CD14-positive monocyte (primary cell): ENCODE measurements at regions not wholly inside any gene's neighbourhood (a gene's known extent, or its start where the extent isn't known, plus 50 kb on each side); places are given as distances from the start of the nearest gene placed in this dataset.
"Not testable (repeated sequence)": the region's sequence is repeated elsewhere in the genome, so short reads cannot be mapped to it uniquely, and the experiment has no call there.

Experiments used
- DNase-seq, 3 donors: peaks; one replicate each; pipeline ENCODE4 v3.0.0-alpha.2; 2011 to 2022
- H2AFZ ChIP-seq: 2 replicates; pipeline ENCODE4 v1.6.0; 2012; ENCODE audit warnings: mild to moderate bottlenecking, low read depth, low read length, inconsistent platforms; ENCODE audit not compliant: insufficient read depth, poor library complexity, severe bottlenecking
- H3K27ac ChIP-seq, 2 donors: 1 replicate in 1 of 2; 2 replicates in 1 of 2; pipeline ENCODE4 v1.5.1; 2012 to 2013; ENCODE audit warnings: low read length in 2 of 2, control low read depth in 1 of 2, inconsistent platforms in 1 of 2, low read depth in 1 of 2, mild to moderate bottlenecking in 1 of 2
- H3K27me3 ChIP-seq, 2 donors: one replicate each; pipeline versions ENCODE4 v1.6.0 to v1.6.1; 2011 to 2013; ENCODE audit warnings: low read length in 2 of 2; ENCODE audit not compliant: control insufficient read depth in 2 of 2, insufficient read depth in 2 of 2
- H3K36me3 ChIP-seq, 2 donors: replicated peaks in 1 of 2; 1 replicate in 1 of 2; 2 replicates in 1 of 2; pipeline versions ENCODE4 v1.5.1 to v1.6.1; 2012 to 2013; ENCODE audit warnings: low read length in 2 of 2, control low read depth in 1 of 2, inconsistent platforms in 1 of 2, mild to moderate bottlenecking in 1 of 2; ENCODE audit not compliant: insufficient read depth in 2 of 2, control insufficient read depth in 1 of 2
- H3K4me1 ChIP-seq, 2 donors: 1 replicate in 1 of 2; 2 replicates in 1 of 2; pipeline versions ENCODE4 v1.5.1 to v1.6.1; 2012 to 2013; ENCODE audit warnings: low read length in 2 of 2, control low read depth in 1 of 2, inconsistent platforms in 1 of 2, mild to moderate bottlenecking in 1 of 2, moderate library complexity in 1 of 2; ENCODE audit not compliant: insufficient read depth in 2 of 2, control insufficient read depth in 1 of 2
- H3K4me2 ChIP-seq: replicated peaks from 2 replicates; pipeline ENCODE3; 2012; ENCODE audit warnings: low read length, moderate library complexity, mild to moderate bottlenecking; ENCODE audit not compliant: poor library complexity, severe bottlenecking; ENCODE audit errors: extremely low read depth
- H3K4me3 ChIP-seq, 3 experiments: fragments of 200-600 bp in 1 of 3; sonication (generic) in 1 of 3; replicated peaks in 1 of 3; 1 replicate in 2 of 3; 2 replicates in 1 of 3; pipeline ENCODE4 v1.5.1; 2011 to 2013; ENCODE audit warnings: low read length in 3 of 3, mild to moderate bottlenecking in 3 of 3, control low read depth in 2 of 3, low read depth in 2 of 3, inconsistent platforms in 1 of 3, moderate library complexity in 1 of 3
- H3K79me2 ChIP-seq: 2 replicates; pipeline ENCODE4 v1.6.0; 2012; ENCODE audit warnings: mild to moderate bottlenecking, control low read depth, inconsistent platforms, low read length, moderate library complexity; ENCODE audit not compliant: insufficient read depth
- H3K9ac ChIP-seq: 2 replicates; pipeline ENCODE4 v1.6.0; 2017; ENCODE audit warnings: low read length, mild to moderate bottlenecking; ENCODE audit not compliant: insufficient read depth, poor library complexity, severe bottlenecking
- H3K9me3 ChIP-seq, 2 donors: replicated peaks in 1 of 2; 1 replicate in 1 of 2; 2 replicates in 1 of 2; pipeline versions ENCODE4 v1.5.1 to v1.6.1; 2012 to 2013; ENCODE audit warnings: low read length in 2 of 2, control low read depth in 1 of 2; ENCODE audit not compliant: control insufficient read depth in 1 of 2, insufficient read depth in 1 of 2
- H4K20me1 ChIP-seq: 2 replicates; pipeline ENCODE4 v1.6.0; 2012; ENCODE audit warnings: mild to moderate bottlenecking, low read length, control low read depth, moderate library complexity; ENCODE audit not compliant: insufficient read depth
- H3K27ac Mint-ChIP-seq, 7 donors: one replicate each; pipeline ENCODE4 v1.8.0; 2020; ENCODE audit warnings: mild to moderate bottlenecking in 7 of 7, mixed read lengths in 7 of 7, moderate library complexity in 6 of 7, inconsistent platforms in 2 of 7
- H3K27me3 Mint-ChIP-seq, 3 donors: one replicate each; pipeline ENCODE4 v1.8.0; 2021 to 2022; ENCODE audit warnings: low read depth in 3 of 3, mild to moderate bottlenecking in 3 of 3, mixed read lengths in 3 of 3, moderate library complexity in 3 of 3, inconsistent platforms in 1 of 3
- H3K36me3 Mint-ChIP-seq, 2 donors: one replicate each; pipeline ENCODE4 v1.8.0; 2020; ENCODE audit warnings: mixed read lengths in 2 of 2, inconsistent platforms in 1 of 2, mild to moderate bottlenecking in 1 of 2
- H3K4me1 Mint-ChIP-seq: one replicate; pipeline ENCODE4 v1.8.0; 2020; ENCODE audit warnings: mild to moderate bottlenecking, mixed read lengths
- H3K4me3 Mint-ChIP-seq, 2 donors: one replicate each; pipeline ENCODE4 v1.8.0; 2020; ENCODE audit warnings: mild to moderate bottlenecking in 2 of 2, mixed read lengths in 2 of 2, moderate library complexity in 1 of 2
- H3K9me3 Mint-ChIP-seq, 7 donors: one replicate each; pipeline ENCODE4 v1.8.0; 2020 to 2022; ENCODE audit warnings: mixed read lengths in 7 of 7, mild to moderate bottlenecking in 6 of 7, moderate library complexity in 6 of 7, inconsistent platforms in 2 of 7
- CTCF ChIP-seq: fragments of 200-600 bp; IDR thresholded peaks from one replicate; pipeline ENCODE4 v1.8.0; 2022; ENCODE audit warnings: antibody characterized with exemption, mild to moderate bottlenecking
- WGBS: methylation state at CpG from one replicate; pipeline ENCODE4 v1.1.5; 2013; ENCODE audit warnings: missing lambda C conversion rate; ENCODE audit not compliant: insufficient coverage; 5-methylcytosine and 5-hydroxymethylcytosine counted together
- intact Hi-C, 2 donors: fragments of 100-400 bp; cut with micrococcal nuclease; formaldehyde crosslinking; loops; one replicate each; pipeline versions ENCODE4 v1.15.0 to v1.15.1; 2023

- H3K9me3 ChIP-seq = peaks cover 20 to 27% of the 10 kb centered on the region in 2 donors
- H3K27me3 Mint-ChIP-seq, H3K36me3 Mint-ChIP-seq, H3K9ac ChIP-seq, H2AFZ ChIP-seq, H3K36me3 ChIP-seq, H3K4me3 Mint-ChIP-seq, intact Hi-C loops, H4K20me1 ChIP-seq, H3K4me1 ChIP-seq, H3K4me1 Mint-ChIP-seq, H3K27me3 ChIP-seq, DNase-seq, H3K4me2 ChIP-seq, H3K79me2 ChIP-seq, H3K4me3 ChIP-seq, H3K27ac ChIP-seq: not testable (repeated sequence)
- 96% methylated on average over 24 of the region's 29 CpGs for WGBS
- peaks cover 8 to 26% (median 16%) of the 10 kb centered on the region in 7 donors for H3K9me3 Mint-ChIP-seq
- H3K27ac Mint-ChIP-seq = peak overlapping the region in 1 of 7 donors; percentile 3
Measured at GRCh38 chr20:26251376-26251775, 554.7 kb upstream of the ZNF337 start.

- H3K27me3 ChIP-seq, H3K27me3 Mint-ChIP-seq, H3K36me3 Mint-ChIP-seq, H4K20me1 ChIP-seq, H3K4me1 Mint-ChIP-seq, H3K36me3 ChIP-seq, H3K4me1 ChIP-seq, intact Hi-C loops, H3K79me2 ChIP-seq, DNase-seq, H3K27ac ChIP-seq, H3K4me3 ChIP-seq, H3K4me3 Mint-ChIP-seq, H3K27ac Mint-ChIP-seq, H3K9ac ChIP-seq, H3K4me2 ChIP-seq, H2AFZ ChIP-seq: not testable (repeated sequence)
- WGBS = 92% methylated on average over 15 of the region's 26 CpGs
- H3K9me3 Mint-ChIP-seq = peaks cover 8 to 23% (median 15%) of the 10 kb centered on the region in 7 donors
- H3K9me3 ChIP-seq = peaks cover 20 to 24% of the 10 kb centered on the region in 2 donors
Measured at GRCh38 chr20:26250249-26251114, 553.8 kb upstream of the ZNF337 start.

- Mint-ChIP-seq H3K27me3 (no peaks in the 10 kb centered on the region), H3K9me3 (peaks cover 2 to 15% (median 10%) of the 10 kb centered on the region in 7 donors), H3K27ac (no peak overlapping the region), H3K36me3 (no peaks in the 10 kb centered on the region), H3K4me1 (no peaks in the 10 kb centered on the region), H3K4me3 (no peak overlapping the region)
- 86% methylated on average over 4 of the region's 4 CpGs for WGBS
- Histone ChIP-seq H2AFZ (no peak overlapping the region), H3K27me3 (no peaks in the 10 kb centered on the region), H3K27ac (no peak overlapping the region), H3K4me3 (no peak overlapping the region), H3K9me3 (peaks cover 0 to 4% of the 10 kb centered on the region in 2 donors), H3K4me2 (no peak overlapping the region), H3K79me2 (no peaks in the 10 kb centered on the region), H4K20me1 (no peaks in the 10 kb centered on the region), H3K36me3 (no peaks in the 10 kb centered on the region), H3K9ac (no peak overlapping the region), H3K4me1 (no peaks in the 10 kb centered on the region)
- TF ChIP-seq CTCF = no peak
- no peak for DNase-seq
- intact Hi-C loops = no loop called here
Measured at GRCh38 chr20:26243731-26244130, 547.1 kb upstream of the ZNF337 start.

- no CpG with 5 or more reads among the region's 1 CpG for WGBS
Measured at GRCh38 chr20:26220609-26221008, 524.0 kb upstream of the ZNF337 start.

More at GRCh38 chr20:26220609-26221008, 524.0 kb upstream of the ZNF337 start:
- H3K27me3 ChIP-seq, H3K4me2 ChIP-seq, H3K27me3 Mint-ChIP-seq, H3K9me3 Mint-ChIP-seq, intact Hi-C loops, H3K9me3 ChIP-seq, H3K79me2 ChIP-seq, H3K4me1 ChIP-seq, H3K36me3 Mint-ChIP-seq, DNase-seq, H3K4me3 ChIP-seq, H3K27ac Mint-ChIP-seq, H3K27ac ChIP-seq, H4K20me1 ChIP-seq, H3K36me3 ChIP-seq, H2AFZ ChIP-seq, H3K4me1 Mint-ChIP-seq, H3K9ac ChIP-seq, H3K4me3 Mint-ChIP-seq: not testable (repeated sequence)
